AG09309 (cell line): ENCODE measurements at regions not wholly inside any gene's neighbourhood (a gene's known extent, or its start where the extent isn't known, plus 50 kb on each side); places are given as distances from the start of the nearest gene placed in this dataset.
A peak's percentile ranks its signal among the peaks of the same experiment; 100 is the strongest.

Experiments used
- DNase-seq: peaks from one replicate; pipeline ENCODE4 v3.0.0-alpha.2; 2010; ENCODE audit warnings: low read depth
- H3K4me3 ChIP-seq: 2 replicates; pipeline ENCODE4 v1.5.1; 2011; ENCODE audit warnings: mild to moderate bottlenecking, low read depth, low read length, moderate library complexity; ENCODE audit not compliant: control insufficient read depth
- TF ChIP-seq, protein P1 (sequence below): IDR thresholded peaks from 2 replicates; pipeline ENCODE4 v1.5.1; 2011; ENCODE audit warnings: mild to moderate bottlenecking, low read depth, low read length, inconsistent platforms; ENCODE audit not compliant: insufficient read depth, control insufficient read depth; ENCODE audit errors: missing control alignments

DNA sequence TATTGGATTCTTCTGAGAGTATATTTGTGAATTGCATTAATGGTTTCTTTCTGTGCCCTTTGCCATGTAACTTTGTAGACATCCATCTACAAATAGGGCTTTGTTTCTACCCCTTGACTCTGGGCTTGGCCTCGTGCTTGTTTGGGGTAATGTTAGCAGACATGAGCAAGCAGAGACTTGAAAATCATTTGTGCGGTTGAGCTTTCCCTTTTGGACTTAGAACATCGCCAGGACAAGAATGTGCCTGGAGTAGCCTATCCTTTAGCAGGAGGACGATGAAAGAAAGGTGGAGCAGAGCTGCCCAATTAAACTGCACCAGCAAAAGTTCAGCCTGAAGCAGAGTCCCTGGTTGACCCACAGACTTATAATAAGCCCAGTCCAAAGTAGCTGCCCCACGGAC, 785.9 kb downstream of the EPHA4 start:
- no peak for DNase-seq
- TF ChIP-seq, protein P1, sequence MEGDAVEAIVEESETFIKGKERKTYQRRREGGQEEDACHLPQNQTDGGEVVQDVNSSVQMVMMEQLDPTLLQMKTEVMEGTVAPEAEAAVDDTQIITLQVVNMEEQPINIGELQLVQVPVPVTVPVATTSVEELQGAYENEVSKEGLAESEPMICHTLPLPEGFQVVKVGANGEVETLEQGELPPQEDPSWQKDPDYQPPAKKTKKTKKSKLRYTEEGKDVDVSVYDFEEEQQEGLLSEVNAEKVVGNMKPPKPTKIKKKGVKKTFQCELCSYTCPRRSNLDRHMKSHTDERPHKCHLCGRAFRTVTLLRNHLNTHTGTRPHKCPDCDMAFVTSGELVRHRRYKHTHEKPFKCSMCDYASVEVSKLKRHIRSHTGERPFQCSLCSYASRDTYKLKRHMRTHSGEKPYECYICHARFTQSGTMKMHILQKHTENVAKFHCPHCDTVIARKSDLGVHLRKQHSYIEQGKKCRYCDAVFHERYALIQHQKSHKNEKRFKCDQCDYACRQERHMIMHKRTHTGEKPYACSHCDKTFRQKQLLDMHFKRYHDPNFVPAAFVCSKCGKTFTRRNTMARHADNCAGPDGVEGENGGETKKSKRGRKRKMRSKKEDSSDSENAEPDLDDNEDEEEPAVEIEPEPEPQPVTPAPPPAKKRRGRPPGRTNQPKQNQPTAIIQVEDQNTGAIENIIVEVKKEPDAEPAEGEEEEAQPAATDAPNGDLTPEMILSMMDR: no peak
- no peak overlapping the region for H3K4me3 ChIP-seq

DNA sequence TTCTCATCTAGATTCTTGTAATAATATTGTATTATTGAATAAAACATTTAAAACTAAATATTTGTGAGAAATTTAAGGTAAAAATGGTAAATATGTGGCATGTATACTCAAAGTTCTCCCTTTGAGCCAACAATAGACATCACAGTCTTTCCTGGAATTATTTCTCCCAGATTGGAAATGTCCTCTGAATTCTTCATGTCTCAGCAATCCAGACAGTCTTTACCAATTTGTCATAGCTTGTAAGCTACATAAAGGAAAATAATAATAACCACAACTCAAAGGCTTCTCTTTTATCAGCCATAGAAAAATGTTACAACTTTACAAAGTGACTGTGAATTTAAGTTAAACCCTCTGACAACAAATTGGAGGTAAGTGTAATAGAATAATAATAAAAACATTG, 784.9 kb downstream of the EPHA4 start:
- no peak for DNase-seq

DNA sequence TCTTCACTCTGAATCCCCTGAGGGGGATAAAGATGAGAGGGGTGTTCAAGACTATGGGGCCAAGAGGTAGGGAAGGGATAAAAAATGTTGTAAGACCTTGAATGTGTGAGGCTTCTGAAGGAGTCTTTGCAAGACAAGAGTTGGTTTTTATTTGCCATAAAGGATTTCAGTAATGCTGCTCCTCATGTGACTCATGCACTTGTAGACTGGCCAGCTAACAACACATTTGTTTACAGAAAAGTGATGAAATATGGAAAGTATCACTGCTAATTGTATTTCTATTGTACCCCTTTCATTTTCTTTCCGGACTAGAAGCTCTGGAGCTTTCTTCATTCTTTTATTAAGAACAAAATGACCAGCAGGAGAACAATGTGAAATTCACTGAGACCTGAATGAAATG, 782.1 kb downstream of the EPHA4 start:
- TF ChIP-seq, protein P1: no peak
- DNase-seq: peak; percentile 34
- H3K4me3 ChIP-seq: no peak overlapping the region

More for the DNA sequence above, 784.9 kb downstream of the EPHA4 start:
- TF ChIP-seq, protein P1: no peak
- H3K4me3 ChIP-seq: no peak overlapping the region

DNA sequence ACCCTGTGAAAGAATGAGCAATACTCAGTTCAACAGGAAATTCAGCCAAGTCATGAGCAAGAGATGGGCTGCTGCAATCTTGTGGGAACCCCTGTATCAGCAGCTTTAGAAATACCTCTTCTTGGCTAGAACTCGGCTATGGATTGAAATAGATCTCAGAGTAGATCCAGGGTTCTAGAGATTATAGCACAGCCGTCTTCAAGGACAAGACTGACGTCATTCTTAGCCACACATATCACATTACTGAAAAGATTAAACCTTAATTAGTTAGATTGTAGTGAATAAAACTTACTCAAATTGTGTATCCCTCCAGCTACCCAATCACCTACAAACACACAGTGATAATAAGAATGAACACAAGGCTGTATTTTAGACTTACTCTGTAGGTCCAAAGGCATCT, 776.4 kb downstream of the EPHA4 start:
- H3K4me3 ChIP-seq: no peak overlapping the region
- DNase-seq: no peak
- TF ChIP-seq, protein P1: no peak

DNA sequence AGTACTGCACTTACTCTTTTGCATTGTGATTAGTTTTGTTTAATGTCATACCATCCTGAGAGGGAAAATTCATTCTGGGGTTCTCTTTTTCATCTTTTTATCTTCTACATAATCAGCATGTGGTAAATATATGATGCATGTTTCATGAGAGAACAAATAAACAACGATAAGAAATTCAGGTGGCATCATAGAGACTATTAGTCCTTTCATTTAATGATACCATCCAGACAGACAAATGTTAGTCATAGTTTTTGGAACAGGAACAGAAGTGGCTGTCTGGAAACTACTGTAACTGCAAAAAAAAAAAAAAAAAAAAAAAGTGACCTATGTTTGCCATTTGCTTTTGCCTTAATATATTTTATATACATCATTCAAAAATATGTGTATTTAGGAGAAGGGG, 761.0 kb downstream of the EPHA4 start:
- TF ChIP-seq, protein P1: no peak
- DNase-seq: no peak
- H3K4me3 ChIP-seq: no peak overlapping the region

DNA sequence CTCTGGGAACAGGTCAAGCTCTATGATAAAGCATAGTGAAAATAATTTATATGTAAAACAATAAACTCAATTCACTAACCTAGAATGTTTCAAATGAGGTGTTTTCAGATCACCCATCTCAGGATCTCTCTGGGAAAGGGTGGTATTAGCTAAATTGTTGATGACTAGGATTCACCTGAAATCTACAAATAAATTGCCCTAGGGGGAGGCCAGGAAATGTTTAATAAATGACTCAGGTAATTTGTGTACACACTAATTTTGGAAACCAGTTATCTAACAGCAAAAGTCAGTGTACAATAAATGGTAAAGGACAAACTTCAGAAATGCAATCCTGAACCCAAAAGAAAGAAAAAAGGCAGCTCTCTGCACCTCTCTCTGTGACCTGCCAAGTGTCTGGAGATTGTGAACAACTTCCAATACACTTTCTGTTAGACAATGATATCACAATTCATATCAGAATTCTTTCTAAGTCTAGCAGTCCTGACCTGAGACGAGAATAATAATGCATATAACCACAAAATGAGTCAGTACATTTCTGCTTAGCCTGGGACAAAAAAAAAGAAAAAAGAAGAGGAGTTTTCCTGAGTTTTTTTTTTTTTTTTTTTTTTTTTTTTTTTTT, 760.0 kb downstream of the EPHA4 start:
- TF ChIP-seq, protein P1: no peak
- no peak for DNase-seq
- no peak overlapping the region for H3K4me3 ChIP-seq
